Jurkat, Clone E6-1 (cell line): ENCODE measurements at regions not wholly inside any gene's neighbourhood (a gene's known extent, or its start where the extent isn't known, plus 50 kb on each side); places are given as distances from the start of the nearest gene placed in this dataset.
A peak's percentile ranks its signal among the peaks of the same experiment; 100 is the strongest.
"Not testable (repeated sequence)": the region's sequence is repeated elsewhere in the genome, so short reads cannot be mapped to it uniquely, and the experiment has no call there.

ENCODE experiments used
- DNase-seq: peaks from one replicate; pipeline ENCODE4 v3.0.0-alpha.2; 2011; ENCODE audit warnings: low read depth, low spot score
- H3K4me3 ChIP-seq: 2 replicates; pipeline ENCODE4 v1.5.1; 2011; ENCODE audit warnings: mild to moderate bottlenecking, low read length, control low read depth, moderate library complexity

- DNase-seq: no peak
Observed at GRCh38 chr1:38173157-38173831, 126.7 kb upstream of the POU3F1 start.

GRCh38 chr1:38169121-38169520, 122.5 kb upstream of the POU3F1 start:
- DNase-seq: no peak
- H3K4me3 ChIP-seq: no peak overlapping the region

More at GRCh38 chr1:38173157-38173831, 126.7 kb upstream of the POU3F1 start:
- H3K4me3 ChIP-seq: no peak overlapping the region

GRCh38 chr1:38168365-38168764, 121.8 kb upstream of the POU3F1 start:
- no peak overlapping the region for H3K4me3 ChIP-seq
- no peak for DNase-seq

GRCh38 chr1:38166461-38166860, 119.9 kb upstream of the POU3F1 start:
- H3K4me3 ChIP-seq: no peak overlapping the region
- DNase-seq: no peak

GRCh38 chr1:38153778-38154470, 107.3 kb upstream of the POU3F1 start:
- no peak for DNase-seq
- no peak overlapping the region for H3K4me3 ChIP-seq

GRCh38 chr1:38153066-38153777, 106.6 kb upstream of the POU3F1 start:
- no peak overlapping the region for H3K4me3 ChIP-seq
- no peak for DNase-seq

GRCh38 chr1:38152351-38153065, 105.9 kb upstream of the POU3F1 start:
- peak; percentile 14 for DNase-seq
- no peak overlapping the region for H3K4me3 ChIP-seq

- no peak overlapping the region for H3K4me3 ChIP-seq
- DNase-seq: no peak
Observed at GRCh38 chr1:38151399-38151798, 104.8 kb upstream of the POU3F1 start.

GRCh38 chr1:38146079-38146478, 99.5 kb upstream of the POU3F1 start:
- H3K4me3 ChIP-seq, DNase-seq: not testable (repeated sequence)

GRCh38 chr1:38142606-38143005, 96.0 kb upstream of the POU3F1 start:
- no peak overlapping the region for H3K4me3 ChIP-seq
- no peak for DNase-seq

- H3K4me3 ChIP-seq: no peak overlapping the region
- DNase-seq: no peak
Observed at GRCh38 chr1:38141483-38141882, 94.9 kb upstream of the POU3F1 start.

- H3K4me3 ChIP-seq: no peak overlapping the region
- no peak for DNase-seq
Observed at GRCh38 chr1:38139738-38140487, 93.3 kb upstream of the POU3F1 start.

GRCh38 chr1:38138498-38139233, 92.1 kb upstream of the POU3F1 start:
- no peak for DNase-seq
- no peak overlapping the region for H3K4me3 ChIP-seq

- DNase-seq: no peak
- no peak overlapping the region for H3K4me3 ChIP-seq
Observed at GRCh38 chr1:38137164-38137563, 90.6 kb upstream of the POU3F1 start.

GRCh38 chr1:38135625-38136414, 89.2 kb upstream of the POU3F1 start:
- no peak overlapping the region for H3K4me3 ChIP-seq
- no peak for DNase-seq

- DNase-seq: no peak
Observed at GRCh38 chr1:38134294-38134755, 87.7 kb upstream of the POU3F1 start.

GRCh38 chr1:38133756-38134155, 87.2 kb upstream of the POU3F1 start:
- DNase-seq: no peak
- H3K4me3 ChIP-seq: no peak overlapping the region

More at GRCh38 chr1:38134294-38134755, 87.7 kb upstream of the POU3F1 start:
- no peak overlapping the region for H3K4me3 ChIP-seq
